Stomach smooth muscle (tissue), 2 donors: ENCODE measurements at regions not wholly inside any gene's neighbourhood (a gene's known extent, or its start where the extent isn't known, plus 50 kb on each side); places are given as distances from the start of the nearest gene placed in this dataset.

Experiments used
- H3K27ac ChIP-seq: one replicate; pipeline ENCODE4 v1.7.0; 2013; ENCODE audit warnings: mild to moderate bottlenecking, low read length, inconsistent platforms
- H3K27me3 ChIP-seq, 2 donors: one replicate each; pipeline ENCODE4 v1.7.0; 2013; ENCODE audit warnings: low read length in 2 of 2; ENCODE audit not compliant: insufficient read depth in 2 of 2, control insufficient read depth in 1 of 2
- H3K36me3 ChIP-seq, 2 donors: one replicate each; pipeline ENCODE4 v1.7.0; 2013; ENCODE audit warnings: low read length in 2 of 2; ENCODE audit not compliant: control insufficient read depth in 2 of 2, insufficient read depth in 2 of 2
- H3K4me1 ChIP-seq: one replicate; pipeline ENCODE4 v1.7.0; 2013; ENCODE audit warnings: low read length; ENCODE audit not compliant: control insufficient read depth, insufficient read depth
- H3K4me3 ChIP-seq, 2 donors: one replicate each; pipeline ENCODE4 v1.7.0; 2013; ENCODE audit warnings: low read length in 2 of 2
- H3K9ac ChIP-seq, 2 donors: one replicate each; pipeline ENCODE4 v1.7.0; 2013; ENCODE audit warnings: low read length in 2 of 2, mild to moderate bottlenecking in 1 of 2
- H3K9me3 ChIP-seq, 2 donors: one replicate each; pipeline ENCODE4 v1.7.0; 2013; ENCODE audit warnings: low read length in 2 of 2; ENCODE audit not compliant: control insufficient read depth in 2 of 2
- donor health status: healthy.
- donor health status: Pancreatic carcinoma.

- H3K36me3 ChIP-seq: no peaks in the 10 kb centered on the region
- H3K9ac ChIP-seq: no peak overlapping the region
- H3K27ac ChIP-seq: no peak overlapping the region
- H3K4me3 ChIP-seq: no peak overlapping the region
- H3K4me1 ChIP-seq: no peaks in the 10 kb centered on the region
- no peaks in the 10 kb centered on the region for H3K9me3 ChIP-seq
- no peaks in the 10 kb centered on the region for H3K27me3 ChIP-seq
These were observed 217.0 kb upstream of the ADARB2 start for GRCh38 chr10:1954300-1954699.

GRCh38 chr10:1952126-1953095 is 215.1 kb upstream of the ADARB2 start:
- H3K36me3 ChIP-seq: no peaks in the 10 kb centered on the region
- no peaks in the 10 kb centered on the region for H3K27me3 ChIP-seq
- H3K4me3 ChIP-seq: no peak overlapping the region
- no peaks in the 10 kb centered on the region for H3K4me1 ChIP-seq
- H3K9ac ChIP-seq: no peak overlapping the region
- no peaks in the 10 kb centered on the region for H3K9me3 ChIP-seq
- H3K27ac ChIP-seq: no peak overlapping the region

DNA sequence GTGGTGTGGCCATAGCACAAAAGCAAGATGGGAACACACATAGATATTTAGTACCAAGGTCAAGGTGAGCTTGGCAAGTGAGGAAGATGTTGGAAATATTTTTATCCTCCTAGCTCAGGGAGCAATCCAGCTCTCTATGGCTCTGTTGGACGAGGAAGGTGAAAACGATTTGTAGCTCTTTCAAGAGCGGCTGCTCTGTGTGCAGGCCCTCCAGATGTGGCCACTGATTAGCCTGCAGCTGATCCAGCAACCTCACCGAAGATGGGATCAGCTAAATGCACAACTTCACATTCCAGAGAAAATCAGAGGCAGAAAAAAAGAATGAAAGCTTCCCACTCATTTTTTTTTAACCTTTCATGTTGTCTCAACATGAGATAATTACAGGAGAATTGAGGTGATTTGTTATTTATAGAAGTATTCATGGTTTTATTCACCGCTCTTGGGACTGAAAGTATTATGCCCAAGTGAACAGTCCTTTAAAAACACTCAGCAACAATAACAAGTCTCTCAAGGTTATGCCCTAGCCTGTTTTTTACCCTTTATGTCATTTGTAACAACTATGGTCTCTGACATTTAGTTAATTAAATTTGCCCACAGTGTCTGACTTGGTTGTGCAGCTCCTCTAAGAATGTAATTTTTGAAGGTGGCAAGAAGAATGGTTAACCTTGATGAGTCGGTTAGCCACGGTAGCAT is 213.6 kb upstream of the ADARB2 start:
- no peak overlapping the region for H3K4me3 ChIP-seq

DNA sequence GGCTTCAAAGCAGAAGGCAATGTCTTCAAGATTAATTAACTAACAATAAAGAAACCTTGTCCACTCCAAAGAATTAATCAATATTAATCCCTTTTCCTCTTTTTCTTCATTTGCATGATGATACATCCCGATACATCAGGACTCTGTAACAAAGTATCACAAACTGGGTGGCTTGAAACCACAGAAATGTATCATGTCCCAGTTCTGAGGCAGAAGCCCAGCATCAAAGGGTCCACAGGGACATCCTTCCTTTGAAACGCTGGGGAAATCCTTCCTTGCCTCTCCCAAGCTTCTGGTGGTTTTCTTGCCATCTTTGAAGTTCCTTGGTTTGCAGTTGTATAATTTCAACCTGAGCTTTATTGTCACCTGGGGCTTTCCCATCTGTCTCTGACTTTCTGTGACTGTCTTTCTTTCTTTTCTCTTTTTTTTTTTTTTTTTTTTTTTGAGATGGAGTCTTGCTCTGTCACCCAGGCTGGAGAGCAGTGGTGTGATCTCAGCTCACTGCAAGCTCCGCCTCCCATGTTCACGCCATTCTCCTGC is 210.2 kb upstream of the ADARB2 start:
- H3K9me3 ChIP-seq: no peaks in the 10 kb centered on the region
- H3K36me3 ChIP-seq: no peaks in the 10 kb centered on the region
- no peak overlapping the region for H3K27ac ChIP-seq
- H3K27me3 ChIP-seq: peaks cover 0 to 2% of the 10 kb centered on the region in 2 donors
- H3K4me3 ChIP-seq: no peak overlapping the region
- H3K4me1 ChIP-seq: no peaks in the 10 kb centered on the region
- no peak overlapping the region for H3K9ac ChIP-seq

More for the DNA sequence above, 213.6 kb upstream of the ADARB2 start:
- no peaks in the 10 kb centered on the region for H3K4me1 ChIP-seq
- no peaks in the 10 kb centered on the region for H3K27me3 ChIP-seq
- H3K27ac ChIP-seq: no peak overlapping the region
- no peaks in the 10 kb centered on the region for H3K36me3 ChIP-seq
- no peaks in the 10 kb centered on the region for H3K9me3 ChIP-seq
- no peak overlapping the region for H3K9ac ChIP-seq

GRCh38 chr10:1944487-1944886 is 207.2 kb upstream of the ADARB2 start:
- Histone ChIP-seq H3K9ac (no peak overlapping the region), H3K9me3 (no peaks in the 10 kb centered on the region), H3K27me3 (peaks cover 0 to 2% of the 10 kb centered on the region in 2 donors), H3K27ac (no peak overlapping the region), H3K4me3 (no peak overlapping the region), H3K4me1 (no peaks in the 10 kb centered on the region), H3K36me3 (no peaks in the 10 kb centered on the region)

DNA sequence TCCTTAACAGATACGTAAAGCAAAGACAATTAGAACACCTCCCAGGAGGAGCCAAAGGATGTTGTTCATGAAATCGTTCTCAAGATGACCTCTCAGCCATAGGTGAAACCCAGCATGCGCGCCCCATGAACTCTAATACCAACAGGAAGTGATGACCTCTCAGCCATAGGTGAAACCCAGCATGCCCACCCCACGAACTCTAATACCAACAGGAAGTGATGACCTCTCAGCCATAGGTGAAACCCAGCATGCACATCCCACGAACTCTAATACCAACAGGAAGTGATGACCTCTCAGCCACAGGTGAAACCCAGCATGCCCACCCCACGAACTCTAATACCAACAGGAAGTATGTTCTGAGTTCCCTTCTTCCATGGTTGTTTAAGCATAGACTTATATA is 205.2 kb upstream of the ADARB2 start:
- no peaks in the 10 kb centered on the region for H3K9me3 ChIP-seq
- H3K4me3 ChIP-seq: no peak overlapping the region
- no peaks in the 10 kb centered on the region for H3K4me1 ChIP-seq
- H3K27me3 ChIP-seq: peaks cover 0 to 2% of the 10 kb centered on the region in 2 donors
- no peak overlapping the region for H3K27ac ChIP-seq
- H3K36me3 ChIP-seq: no peaks in the 10 kb centered on the region
- no peak overlapping the region for H3K9ac ChIP-seq

- H3K27me3 ChIP-seq: no peaks in the 10 kb centered on the region
- H3K9ac ChIP-seq: no peak overlapping the region
- no peak overlapping the region for H3K4me3 ChIP-seq
- no peaks in the 10 kb centered on the region for H3K36me3 ChIP-seq
- H3K27ac ChIP-seq: no peak overlapping the region
- no peaks in the 10 kb centered on the region for H3K9me3 ChIP-seq
- H3K4me1 ChIP-seq: no peaks in the 10 kb centered on the region
These were observed 201.7 kb upstream of the ADARB2 start for GRCh38 chr10:1939016-1939415.

- Histone ChIP-seq H3K27ac (no peak overlapping the region), H3K27me3 (no peaks in the 10 kb centered on the region), H3K36me3 (no peaks in the 10 kb centered on the region), H3K4me3 (no peak overlapping the region), H3K9ac (no peak overlapping the region), H3K4me1 (no peaks in the 10 kb centered on the region), H3K9me3 (no peaks in the 10 kb centered on the region)
These were observed 201.0 kb upstream of the ADARB2 start for GRCh38 chr10:1938317-1938716.

DNA sequence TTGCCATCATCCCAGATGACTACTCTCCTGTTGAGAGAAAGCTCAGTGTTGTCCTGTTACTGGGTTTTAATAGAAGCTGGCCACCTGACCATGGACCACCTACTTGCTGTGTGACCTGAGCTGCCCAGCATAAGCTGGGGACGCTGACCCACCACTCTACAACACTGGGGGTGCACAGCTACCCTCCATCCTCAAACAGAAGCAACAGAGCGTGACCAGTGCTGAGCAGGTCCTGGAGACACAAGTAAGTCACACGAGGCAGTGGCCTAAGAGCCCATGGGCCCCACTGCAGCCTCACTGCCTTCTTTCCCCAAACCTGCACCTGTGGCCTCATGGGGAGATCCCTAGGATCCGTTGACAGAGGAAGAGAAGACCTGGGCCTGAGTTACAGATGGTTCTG is 198.6 kb upstream of the ADARB2 start:
- Histone ChIP-seq H3K4me1 (no peaks in the 10 kb centered on the region), H3K9ac (no peak overlapping the region), H3K36me3 (no peaks in the 10 kb centered on the region), H3K4me3 (no peak overlapping the region), H3K9me3 (no peaks in the 10 kb centered on the region), H3K27me3 (no peaks in the 10 kb centered on the region), H3K27ac (no peak overlapping the region)

GRCh38 chr10:1933215-1933614 is 195.9 kb upstream of the ADARB2 start:
- Histone ChIP-seq H3K27ac (no peak overlapping the region), H3K4me3 (no peak overlapping the region), H3K36me3 (no peaks in the 10 kb centered on the region), H3K9me3 (no peaks in the 10 kb centered on the region), H3K4me1 (no peaks in the 10 kb centered on the region), H3K27me3 (peaks cover 0 to 2% of the 10 kb centered on the region in 2 donors), H3K9ac (no peak overlapping the region)
